ENCODE measurements at regions not wholly inside any gene's neighbourhood (a gene's known extent, or its start where the extent isn't known, plus 50 kb on each side); places are given as distances from the start of the nearest gene placed in this dataset.
A peak's percentile ranks its signal among the peaks of the same experiment; 100 is the strongest.

GRCh38 chr9:754150-754931 lies 87.2 kb upstream of the DMRT1 start:
- intact Hi-C loops (cut with DNase I): no loop called here
- no peak for TF ChIP-seq CTCF (IDR thresholded peaks at IDR 0.05)

GRCh38 chr9:755454-756381 lies 85.8 kb upstream of the DMRT1 start:
- Histone ChIP-seq H3K36me3 (no peaks in the 10 kb centered on the region), H3K4me1 (peaks cover 36% of the 10 kb centered on the region), H3K4me3 (no peak overlapping the region), H3K27me3 (ENCODE audit: low read depth) (no peaks in the 10 kb centered on the region), H3K9me3 (no peaks in the 10 kb centered on the region), H3K27ac (no peak overlapping the region)
- no peak for TF ChIP-seq CTCF (IDR thresholded peaks at IDR 0.05)
- ATAC-seq: peak; percentile 5 to 32
- no peak for DNase-seq
- intact Hi-C loops (cut with DNase I): no loop called here

More at GRCh38 chr9:754150-754931, 87.2 kb upstream of the DMRT1 start:
- no peaks in the 10 kb centered on the region for H3K36me3 ChIP-seq
- no peaks in the 10 kb centered on the region for H3K9me3 ChIP-seq
- H3K27ac ChIP-seq: no peak overlapping the region
- DNase-seq: no peak
- peaks cover 46% of the 10 kb centered on the region for H3K4me1 ChIP-seq
- H3K27me3 ChIP-seq (ENCODE audit: low read depth): no peaks in the 10 kb centered on the region
- no peak for ATAC-seq
- H3K4me3 ChIP-seq: no peak overlapping the region

- peak; percentile 72 to 82 for ATAC-seq
- no peaks in the 10 kb centered on the region for H3K27me3 ChIP-seq (ENCODE audit: low read depth)
- H3K36me3 ChIP-seq: no peaks in the 10 kb centered on the region
- intact Hi-C loops (cut with DNase I): no loop called here
- no peak overlapping the region for H3K27ac ChIP-seq
- H3K4me3 ChIP-seq: no peak overlapping the region
- H3K4me1 ChIP-seq: peaks cover 19% of the 10 kb centered on the region
- DNase-seq: no peak
- TF ChIP-seq CTCF (IDR thresholded peaks at IDR 0.05): peak; percentile 58
- H3K9me3 ChIP-seq: no peaks in the 10 kb centered on the region
Observed at GRCh38 chr9:757246-757881, 84.1 kb upstream of the DMRT1 start.

GRCh38 chr9:758146-758545 lies 83.4 kb upstream of the DMRT1 start:
- Histone ChIP-seq H3K36me3 (no peaks in the 10 kb centered on the region), H3K4me1 (peaks cover 19% of the 10 kb centered on the region), H3K27me3 (ENCODE audit: low read depth) (no peaks in the 10 kb centered on the region), H3K9me3 (no peaks in the 10 kb centered on the region), H3K27ac (no peak overlapping the region), H3K4me3 (no peak overlapping the region)
- ATAC-seq (no peak), DNase-seq (no peak)
- no peak for TF ChIP-seq CTCF (IDR thresholded peaks at IDR 0.05)
- intact Hi-C loops (cut with DNase I): no loop called here

GRCh38 chr9:759541-759940 lies 82.0 kb upstream of the DMRT1 start:
- intact Hi-C loops (cut with DNase I): no loop called here
- no peaks in the 10 kb centered on the region for H3K27me3 ChIP-seq (ENCODE audit: low read depth)
- H3K9me3 ChIP-seq: no peaks in the 10 kb centered on the region
- TF ChIP-seq CTCF (IDR thresholded peaks at IDR 0.05): no peak
- H3K4me1 ChIP-seq: peaks cover 19% of the 10 kb centered on the region
- no peak overlapping the region for H3K27ac ChIP-seq
- H3K4me3 ChIP-seq: no peak overlapping the region
- H3K36me3 ChIP-seq: no peaks in the 10 kb centered on the region
- ATAC-seq (no peak), DNase-seq (no peak)

All from lower lobe of right lung (tissue), 2 donors.